Ovary (tissue), 3 donors: ENCODE measurements at regions not wholly inside any gene's neighbourhood (a gene's known extent, or its start where the extent isn't known, plus 50 kb on each side); places are given as distances from the start of the nearest gene placed in this dataset.

ENCODE experiments used
- POLR2A ChIP-seq: fragments of 450-650 bp; IDR thresholded peaks from one replicate; pipeline ENCODE4 v1.6.1; 2017; ENCODE audit warnings: antibody characterized with exemption, mild to moderate bottlenecking, moderate library complexity
- TF ChIP-seq, protein P1 (sequence below), 3 donors: fragments of 450-650 bp in 2 of 3; fragments of 200-600 bp in 1 of 3; IDR thresholded peaks; one replicate each; pipeline versions ENCODE4 v1.5.1 to v1.8.0; 2016 to 2022; ENCODE audit warnings: antibody characterized with exemption in 3 of 3, mild to moderate bottlenecking in 1 of 3
- donor health status: DM: no; HTN: no; CAD: no.

DNA sequence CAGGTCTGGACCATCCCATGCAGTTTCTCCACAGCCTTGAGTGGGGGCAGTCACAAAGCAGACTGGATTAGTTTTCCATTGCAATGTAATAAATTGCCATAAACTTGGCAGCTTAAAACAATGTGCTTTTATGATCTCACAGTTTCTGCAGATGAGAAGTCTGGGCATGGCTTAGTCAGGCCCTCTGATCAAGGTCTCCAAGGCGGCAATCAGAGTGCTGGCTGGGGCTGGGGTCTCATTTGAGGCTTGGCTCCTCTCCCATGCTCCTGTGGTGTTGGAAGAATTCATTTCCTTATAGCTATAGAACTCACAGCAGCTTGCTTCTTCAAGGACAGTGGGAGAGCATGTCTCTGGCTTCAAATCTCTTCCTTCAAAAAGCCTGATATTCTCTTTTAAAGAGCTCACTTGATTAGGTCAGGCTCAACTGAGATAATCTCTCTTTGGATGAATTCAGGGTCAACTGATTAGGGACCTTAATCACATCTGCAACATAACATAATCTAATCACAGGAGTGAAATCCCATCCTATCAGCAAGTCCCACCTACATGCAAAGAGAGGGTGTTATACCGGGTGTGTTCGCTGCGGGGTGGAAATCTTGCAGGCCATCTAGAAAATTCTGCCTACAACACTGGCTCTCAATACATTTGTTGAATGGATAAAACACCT lies 77.4 kb upstream of the SULF2 start:
- TF ChIP-seq, protein P1, sequence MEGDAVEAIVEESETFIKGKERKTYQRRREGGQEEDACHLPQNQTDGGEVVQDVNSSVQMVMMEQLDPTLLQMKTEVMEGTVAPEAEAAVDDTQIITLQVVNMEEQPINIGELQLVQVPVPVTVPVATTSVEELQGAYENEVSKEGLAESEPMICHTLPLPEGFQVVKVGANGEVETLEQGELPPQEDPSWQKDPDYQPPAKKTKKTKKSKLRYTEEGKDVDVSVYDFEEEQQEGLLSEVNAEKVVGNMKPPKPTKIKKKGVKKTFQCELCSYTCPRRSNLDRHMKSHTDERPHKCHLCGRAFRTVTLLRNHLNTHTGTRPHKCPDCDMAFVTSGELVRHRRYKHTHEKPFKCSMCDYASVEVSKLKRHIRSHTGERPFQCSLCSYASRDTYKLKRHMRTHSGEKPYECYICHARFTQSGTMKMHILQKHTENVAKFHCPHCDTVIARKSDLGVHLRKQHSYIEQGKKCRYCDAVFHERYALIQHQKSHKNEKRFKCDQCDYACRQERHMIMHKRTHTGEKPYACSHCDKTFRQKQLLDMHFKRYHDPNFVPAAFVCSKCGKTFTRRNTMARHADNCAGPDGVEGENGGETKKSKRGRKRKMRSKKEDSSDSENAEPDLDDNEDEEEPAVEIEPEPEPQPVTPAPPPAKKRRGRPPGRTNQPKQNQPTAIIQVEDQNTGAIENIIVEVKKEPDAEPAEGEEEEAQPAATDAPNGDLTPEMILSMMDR (IDR thresholded peaks at IDR 0.05): no peak
- TF ChIP-seq POLR2A: no peak
